GM21723 (cell line): ENCODE measurements at regions not wholly inside any gene's neighbourhood (a gene's known extent, or its start where the extent isn't known, plus 50 kb on each side); places are given as distances from the start of the nearest gene placed in this dataset.

Experiments
- ATAC-seq: cut with Tn5 transposase; IDR thresholded peaks from one replicate; pipeline ENCODE4 v1.9.1; 2021; ENCODE audit warnings: mild to moderate bottlenecking, moderate library complexity; ENCODE audit not compliant: unreplicated experiment

DNA sequence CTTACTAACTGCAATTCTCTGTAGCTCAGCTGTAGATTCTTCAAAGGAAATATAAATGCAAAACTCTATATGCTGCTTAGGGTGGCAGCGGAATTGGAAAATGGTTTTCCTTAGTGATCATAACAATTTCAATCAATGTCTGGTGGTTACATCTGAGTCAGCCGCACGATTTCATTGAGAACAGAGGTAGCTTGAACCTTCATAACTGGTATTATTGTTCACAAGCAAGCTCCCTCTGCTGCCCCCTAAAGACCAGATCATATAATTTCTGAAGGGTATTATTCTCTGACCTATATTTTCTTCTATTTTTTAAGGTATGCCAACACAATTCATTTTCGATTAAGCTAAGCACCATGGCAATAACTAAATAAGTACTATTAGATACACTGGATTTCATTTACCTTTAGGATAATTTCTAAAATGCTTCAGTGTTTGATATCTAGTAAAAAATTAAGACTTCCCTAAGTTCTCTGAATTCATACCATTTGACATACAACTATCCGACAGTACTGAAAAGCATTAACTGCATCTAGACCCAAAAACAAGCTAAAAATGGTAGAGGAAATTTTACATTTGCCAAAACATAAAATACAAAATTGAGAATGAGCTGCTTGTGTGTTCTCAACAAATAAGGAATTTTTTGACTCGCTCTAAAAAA, 181.1 kb upstream of the SPEF2 start:
- no peak for ATAC-seq

DNA sequence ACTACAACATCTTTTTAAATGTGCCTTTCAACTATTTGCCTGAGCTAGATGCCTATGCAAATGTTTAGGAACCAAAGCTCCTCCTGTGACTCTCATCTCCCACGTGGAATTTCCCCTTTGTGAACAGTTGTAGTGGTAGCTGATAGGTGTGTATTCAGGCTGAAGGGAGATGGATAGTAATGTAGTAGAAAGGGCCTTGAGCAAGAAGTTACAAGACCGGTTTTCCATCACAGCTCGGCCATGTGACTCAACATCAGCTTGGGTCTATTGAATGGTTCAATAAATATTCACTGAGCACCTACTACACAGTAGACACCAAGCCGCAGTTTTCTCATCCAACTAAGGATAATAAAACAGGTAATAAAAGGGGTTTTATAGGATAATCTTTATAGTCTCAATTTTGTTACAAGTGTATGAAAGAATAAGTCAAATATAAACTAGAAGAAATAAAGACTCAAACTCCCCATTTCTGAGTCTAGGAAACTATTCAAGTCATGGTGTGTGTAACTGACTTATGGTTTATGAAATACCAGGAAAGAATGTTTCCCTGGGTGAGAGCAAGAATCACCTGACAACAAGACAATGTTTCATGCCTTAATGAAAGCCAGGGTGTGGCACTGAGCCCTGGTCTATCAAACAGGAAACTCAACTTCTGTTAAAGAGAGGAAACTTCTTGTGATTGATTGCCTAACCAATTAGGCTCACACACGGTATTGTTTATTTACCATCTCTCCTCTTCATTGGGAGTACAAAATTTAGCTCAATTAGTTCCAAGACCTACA, 187.1 kb upstream of the SPEF2 start:
- no peak for ATAC-seq

- no peak for ATAC-seq
Measured at GRCh38 chr5:35420200-35420599, 189.9 kb upstream of the PRLR start.

DNA sequence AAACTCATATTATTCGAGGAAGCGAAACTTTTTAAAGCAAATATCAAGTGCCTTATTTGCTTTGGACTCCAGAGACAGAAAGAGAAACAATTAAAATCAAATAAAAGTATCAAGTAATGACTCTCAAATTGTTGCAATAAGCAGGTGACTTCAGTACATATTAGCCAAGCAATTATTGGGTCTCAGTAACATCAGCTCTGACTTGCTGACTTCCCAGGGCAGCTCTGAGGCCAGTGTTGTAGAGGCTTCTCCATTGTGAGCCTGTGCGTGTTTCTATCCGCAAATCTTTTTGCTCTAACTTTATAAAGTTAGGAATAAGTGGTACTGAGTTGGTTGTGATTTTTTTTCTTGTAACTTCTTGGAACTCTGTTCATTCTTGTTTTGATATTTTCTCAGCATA, 186.8 kb upstream of the PRLR start:
- ATAC-seq: no peak

DNA sequence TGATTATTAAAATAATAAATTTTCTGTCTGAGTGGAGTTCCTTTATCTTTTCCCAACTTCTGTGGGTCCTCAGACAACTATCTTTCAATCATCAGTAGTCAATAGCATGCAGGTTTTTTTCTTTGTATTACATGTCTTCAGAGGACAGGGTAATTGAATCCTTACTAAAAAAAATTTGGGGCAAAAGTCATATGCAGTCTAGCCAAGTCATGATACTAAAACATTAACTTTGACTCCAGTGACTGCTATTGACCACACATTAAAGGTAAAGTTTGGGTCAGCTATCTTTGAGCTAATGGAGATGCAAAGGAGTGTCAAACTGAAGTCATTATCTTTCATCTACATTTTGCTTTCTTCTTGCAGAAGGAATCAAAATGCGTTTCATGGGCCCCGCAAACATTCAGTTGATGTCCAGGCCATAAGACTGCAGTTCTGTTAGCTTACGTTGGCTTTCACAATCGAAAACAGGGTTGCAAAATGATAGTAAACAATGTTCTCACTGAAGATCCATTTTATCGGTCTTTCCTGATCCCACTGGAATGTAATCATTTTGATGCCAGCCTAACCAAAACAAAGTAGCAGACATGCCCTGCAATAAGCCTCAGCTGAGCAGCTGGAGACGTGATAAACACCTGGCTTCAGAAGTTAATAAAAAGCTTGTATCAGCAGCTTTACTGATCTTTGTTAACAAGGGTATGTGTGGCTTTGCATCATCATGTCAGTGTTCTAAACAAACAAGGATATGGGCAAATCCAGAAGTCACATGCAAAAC, 186.1 kb upstream of the PRLR start:
- ATAC-seq: no peak

DNA sequence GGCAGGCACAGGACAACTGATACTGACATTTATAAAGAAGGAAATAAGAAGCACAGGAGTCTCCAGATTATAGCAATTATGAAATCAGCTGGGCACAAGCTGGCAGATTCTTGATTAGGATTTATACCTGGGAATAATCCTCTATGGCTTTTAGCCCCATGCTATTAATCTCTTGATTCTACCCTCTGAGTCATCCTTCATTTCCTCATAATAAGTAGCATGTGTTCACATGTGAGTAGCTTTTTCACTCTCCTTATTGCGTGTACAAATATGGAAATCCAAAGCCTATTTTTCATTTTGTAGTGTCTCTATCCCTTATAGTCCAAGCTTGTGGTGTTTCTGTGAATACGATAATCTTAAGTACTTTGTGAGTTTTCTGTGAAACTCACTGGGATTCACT, 185.0 kb upstream of the PRLR start:
- ATAC-seq: no peak

- no peak for ATAC-seq
Measured at GRCh38 chr5:35409361-35409760, 179.1 kb upstream of the PRLR start.

DNA sequence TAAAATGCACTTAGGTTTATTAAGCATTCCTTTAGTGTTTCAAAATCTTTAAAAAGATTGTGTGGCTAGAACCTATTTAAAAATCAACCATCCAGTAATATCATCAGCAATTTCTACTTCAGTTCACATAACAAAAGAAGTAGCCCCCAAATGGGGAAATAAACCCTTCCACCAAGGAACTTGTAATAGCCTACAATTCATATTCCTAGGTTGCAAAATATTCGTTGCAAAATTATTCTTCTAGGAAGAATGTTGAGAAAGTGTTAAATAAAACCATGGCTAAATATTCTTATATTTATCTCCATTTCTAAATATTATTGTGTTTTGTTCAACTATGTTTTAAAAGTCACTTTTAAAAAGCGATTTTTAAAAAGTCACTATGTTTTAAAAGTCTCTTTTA, 177.9 kb upstream of the PRLR start:
- no peak for ATAC-seq

GRCh38 chr5:35407697-35408096, 177.4 kb upstream of the PRLR start:
- ATAC-seq: no peak

- no peak for ATAC-seq
Measured at GRCh38 chr5:35405938-35406337, 175.7 kb upstream of the PRLR start.

GRCh38 chr5:35404701-35405100, 174.4 kb upstream of the PRLR start:
- no peak for ATAC-seq

GRCh38 chr5:35393901-35394300, 163.6 kb upstream of the PRLR start:
- no peak for ATAC-seq

DNA sequence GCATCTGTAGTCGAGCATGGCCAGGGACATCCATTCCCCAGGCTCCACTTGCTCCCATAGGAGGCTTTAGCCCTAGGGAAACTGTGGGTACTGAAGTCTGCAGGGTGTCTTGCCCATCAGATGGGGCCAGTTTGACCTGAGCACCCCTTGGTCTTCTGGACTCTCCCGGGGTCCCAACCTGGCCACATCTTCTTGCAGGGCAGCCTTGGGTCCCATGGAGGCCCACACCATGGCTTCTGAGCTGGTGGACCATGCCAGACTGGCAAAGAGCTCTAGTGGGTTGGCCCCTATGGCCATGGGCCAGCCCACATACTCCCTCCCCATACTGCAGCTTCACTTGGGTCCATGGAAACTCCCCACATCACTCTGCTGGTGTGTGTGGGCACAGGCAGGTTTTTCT, 154.4 kb upstream of the PRLR start:
- no peak for ATAC-seq

DNA sequence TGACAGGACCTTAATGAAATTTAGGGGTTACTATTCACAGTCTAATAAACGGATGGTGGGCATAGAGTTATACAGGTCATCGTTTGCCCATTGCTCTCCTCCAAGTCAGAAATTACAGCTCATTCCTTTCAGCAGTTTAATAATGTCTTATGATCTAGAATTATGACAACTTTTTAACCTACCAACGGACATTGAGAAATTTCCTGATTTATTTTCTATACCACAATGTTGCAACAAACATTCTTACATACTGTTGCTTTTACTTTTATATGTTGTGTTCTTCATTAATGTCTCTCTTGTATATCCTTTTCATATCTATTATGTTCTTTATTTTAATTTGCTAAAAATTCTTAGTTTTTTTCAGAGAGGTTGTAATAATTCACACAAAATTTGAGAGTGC, 152.8 kb upstream of the PRLR start:
- no peak for ATAC-seq

- ATAC-seq: no peak
Measured at GRCh38 chr5:35377653-35378052, 147.4 kb upstream of the PRLR start.

GRCh38 chr5:35374584-35374983, 144.3 kb upstream of the PRLR start:
- ATAC-seq: no peak

DNA sequence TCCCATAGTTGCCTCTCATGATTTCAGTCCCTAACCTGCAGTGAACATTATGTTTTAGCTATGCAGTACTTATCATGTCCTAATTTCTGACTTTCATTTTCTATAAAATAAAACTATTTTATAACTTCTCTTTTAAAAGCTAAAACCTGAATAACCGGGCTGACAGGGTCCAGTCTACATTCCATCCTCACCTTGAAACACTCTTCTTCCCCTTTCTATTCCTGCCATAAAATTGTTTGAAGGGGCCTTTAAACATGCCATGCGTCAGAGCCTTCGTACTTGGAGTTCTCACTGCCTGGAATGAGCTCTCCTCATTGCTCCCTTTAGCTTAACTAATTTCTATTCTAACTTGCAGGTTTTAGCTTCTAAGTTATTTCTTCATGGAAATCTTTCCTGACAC, 143.0 kb upstream of the PRLR start:
- no peak for ATAC-seq

GRCh38 chr5:35372482-35372881, 142.2 kb upstream of the PRLR start:
- no peak for ATAC-seq

GRCh38 chr5:35371951-35372426, 141.7 kb upstream of the PRLR start:
- ATAC-seq: no peak

- ATAC-seq: no peak
Measured at GRCh38 chr5:35370871-35371270, 140.6 kb upstream of the PRLR start.

DNA sequence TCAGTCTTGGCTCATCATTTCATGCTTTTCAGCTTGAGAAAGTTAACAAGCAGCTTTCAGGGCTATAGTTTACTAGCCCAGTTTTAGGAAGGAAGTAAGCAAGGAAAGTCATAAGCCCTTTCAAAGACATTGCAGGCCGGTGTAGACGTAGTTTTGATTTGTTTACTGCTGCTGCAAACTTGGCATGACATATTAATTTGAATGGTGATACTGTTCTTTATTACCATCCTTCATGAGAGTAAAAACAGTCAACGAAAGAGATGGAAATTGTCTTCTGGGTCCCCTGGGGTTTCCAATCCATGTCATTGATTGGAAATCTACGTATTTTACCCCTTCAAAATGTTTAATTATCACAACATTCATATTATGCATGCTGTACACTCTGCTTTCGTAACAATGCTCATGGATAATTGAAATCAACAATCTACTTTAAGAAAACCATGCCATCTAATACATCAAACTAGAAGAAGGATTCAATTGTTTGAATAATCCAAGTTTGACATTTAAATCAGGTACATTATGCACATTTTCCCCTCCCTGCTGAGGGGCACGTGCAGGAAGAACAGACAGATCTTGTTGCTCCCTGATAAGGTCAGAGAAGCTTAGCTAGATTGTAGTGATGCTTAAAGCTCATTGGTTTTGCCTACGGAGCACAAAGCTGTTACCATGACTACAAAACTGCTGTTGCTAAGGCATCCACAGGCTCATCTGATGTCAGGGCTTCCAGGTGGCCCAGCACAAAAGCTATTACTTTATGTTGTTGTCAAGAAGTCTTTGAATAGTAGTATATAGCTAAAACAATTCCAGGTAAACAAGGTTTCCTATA, 139.9 kb upstream of the PRLR start:
- no peak for ATAC-seq
